Sigmoid colon (tissue), 3 donors: ENCODE measurements at regions not wholly inside any gene's neighbourhood (a gene's known extent, or its start where the extent isn't known, plus 50 kb on each side); places are given as distances from the start of the nearest gene placed in this dataset.

Source experiments
- POLR2A ChIP-seq, 2 donors: fragments of 450-650 bp; IDR thresholded peaks; one replicate each; pipeline ENCODE4 v1.6.1; 2016; ENCODE audit warnings: antibody characterized with exemption in 2 of 2, mild to moderate bottlenecking in 2 of 2, moderate library complexity in 2 of 2
- TF ChIP-seq, protein P1 (sequence below), 4 experiments: fragments of 450-650 bp in 3 of 4; fragments of 200-600 bp in 1 of 4; IDR thresholded peaks; one replicate each; pipeline ENCODE4 v1.5.1; 2016 to 2019; ENCODE audit warnings: antibody characterized with exemption in 4 of 4, mild to moderate bottlenecking in 3 of 4, moderate library complexity in 2 of 4

DNA sequence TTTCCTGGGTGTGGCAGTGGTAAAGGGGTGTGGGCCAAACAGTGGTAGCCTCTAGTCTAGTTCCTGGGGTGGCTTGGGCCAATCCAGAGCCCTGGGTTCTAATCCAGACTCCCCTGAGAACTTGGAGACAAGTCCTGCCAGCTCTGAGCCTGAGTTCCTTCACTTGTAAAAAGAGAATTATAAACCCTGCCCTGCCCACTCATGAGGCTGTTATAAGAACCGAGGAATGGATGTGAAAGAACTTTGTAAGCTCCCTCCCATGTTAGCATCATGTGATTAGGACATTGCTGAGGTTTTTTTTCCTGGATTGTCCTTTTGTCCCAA is 131.0 kb downstream of the RRAGC start:
- no peak for TF ChIP-seq POLR2A (IDR thresholded peaks at IDR 0.05)
- TF ChIP-seq, protein P1, sequence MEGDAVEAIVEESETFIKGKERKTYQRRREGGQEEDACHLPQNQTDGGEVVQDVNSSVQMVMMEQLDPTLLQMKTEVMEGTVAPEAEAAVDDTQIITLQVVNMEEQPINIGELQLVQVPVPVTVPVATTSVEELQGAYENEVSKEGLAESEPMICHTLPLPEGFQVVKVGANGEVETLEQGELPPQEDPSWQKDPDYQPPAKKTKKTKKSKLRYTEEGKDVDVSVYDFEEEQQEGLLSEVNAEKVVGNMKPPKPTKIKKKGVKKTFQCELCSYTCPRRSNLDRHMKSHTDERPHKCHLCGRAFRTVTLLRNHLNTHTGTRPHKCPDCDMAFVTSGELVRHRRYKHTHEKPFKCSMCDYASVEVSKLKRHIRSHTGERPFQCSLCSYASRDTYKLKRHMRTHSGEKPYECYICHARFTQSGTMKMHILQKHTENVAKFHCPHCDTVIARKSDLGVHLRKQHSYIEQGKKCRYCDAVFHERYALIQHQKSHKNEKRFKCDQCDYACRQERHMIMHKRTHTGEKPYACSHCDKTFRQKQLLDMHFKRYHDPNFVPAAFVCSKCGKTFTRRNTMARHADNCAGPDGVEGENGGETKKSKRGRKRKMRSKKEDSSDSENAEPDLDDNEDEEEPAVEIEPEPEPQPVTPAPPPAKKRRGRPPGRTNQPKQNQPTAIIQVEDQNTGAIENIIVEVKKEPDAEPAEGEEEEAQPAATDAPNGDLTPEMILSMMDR (IDR thresholded peaks at IDR 0.05) = no peak
